ENCODE measurements at regions not wholly inside any gene's neighbourhood (a gene's known extent, or its start where the extent isn't known, plus 50 kb on each side); places are given as distances from the start of the nearest gene placed in this dataset.

DNA sequence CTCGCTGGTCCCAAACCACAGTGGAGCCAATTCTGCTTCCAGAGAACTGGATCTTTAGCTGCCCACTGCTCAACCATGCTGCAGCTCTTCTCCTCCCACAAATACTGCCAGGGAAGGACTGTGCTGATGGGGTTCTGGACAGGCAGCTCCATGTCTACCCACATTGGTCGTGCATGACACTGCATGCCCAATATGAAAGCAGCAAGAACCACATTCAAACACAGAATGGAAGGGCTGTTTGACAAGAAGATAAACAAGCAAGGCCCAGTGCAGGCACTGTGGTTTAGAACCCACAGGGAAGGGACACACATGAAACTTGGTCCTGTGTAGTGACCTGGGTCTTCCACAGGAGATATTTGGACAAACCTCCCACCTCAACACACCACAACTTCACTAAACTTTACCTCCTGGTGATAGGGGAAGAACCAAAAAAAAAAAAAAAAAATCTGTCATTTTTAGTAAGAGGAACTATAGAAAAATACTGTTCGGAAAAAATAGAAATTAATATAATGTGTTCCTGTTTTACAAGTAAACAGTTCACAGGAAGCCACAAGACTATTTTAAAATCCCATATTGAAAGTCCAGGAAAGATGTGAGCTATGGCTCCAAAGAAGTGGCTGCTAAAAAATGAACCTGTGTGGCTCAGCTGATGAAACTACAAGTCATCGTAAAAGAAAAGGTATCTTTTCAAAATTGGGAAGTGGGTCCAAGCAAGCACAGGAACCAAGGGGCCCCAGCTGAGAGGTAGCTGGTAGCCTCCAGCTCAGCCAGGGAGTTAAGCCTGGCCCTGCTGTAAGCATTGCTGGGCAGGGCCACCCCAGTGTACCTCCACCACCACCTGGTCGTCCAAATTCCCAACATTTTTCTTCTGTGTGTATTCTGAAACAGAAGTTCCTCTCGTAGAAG is 77.7 kb upstream of the ACAN start:
- TF ChIP-seq EZH2phosphoT487 (IDR thresholded peaks at IDR 0.05; ENCODE audit: insufficient read depth, low read depth) = no peak
- TF ChIP-seq EZH2 (IDR thresholded peaks at IDR 0.05; ENCODE audit: insufficient read depth, poor library complexity, severe bottlenecking) = no peak

Data from GM23248 (cell line).